Mesendoderm (in vitro differentiated cells): ENCODE measurements at regions not wholly inside any gene's neighbourhood (a gene's known extent, or its start where the extent isn't known, plus 50 kb on each side); places are given as distances from the start of the nearest gene placed in this dataset.

Source experiments
- DNase-seq: peaks from one replicate; pipeline ENCODE4 v3.0.0; 2013
- H2AK5ac ChIP-seq: 2 replicates; pipeline ENCODE4 v1.6.1; 2013; ENCODE audit warnings: low read length, inconsistent platforms
- H2BK120ac ChIP-seq: 2 replicates; pipeline ENCODE4 v1.6.1; 2013; ENCODE audit warnings: low read depth, mild to moderate bottlenecking, low read length, moderate library complexity, mixed read lengths
- H2BK15ac ChIP-seq: replicated peaks from 2 replicates; pipeline ENCODE4 v1.6.1; 2013; ENCODE audit warnings: low read depth, mild to moderate bottlenecking, moderate library complexity
- H2BK5ac ChIP-seq: 2 replicates; pipeline ENCODE4 v1.6.1; 2013; ENCODE audit warnings: low read length, inconsistent platforms
- H3K18ac ChIP-seq: 2 replicates; pipeline ENCODE4 v1.6.1; 2013; ENCODE audit warnings: mild to moderate bottlenecking, low read length, mixed read lengths
- H3K23ac ChIP-seq: one replicate; pipeline ENCODE4 v1.6.1; 2013; ENCODE audit warnings: low read length
- H3K27ac ChIP-seq: 2 replicates; pipeline ENCODE4 v1.5.1; 2013; ENCODE audit warnings: low read depth, mild to moderate bottlenecking, inconsistent platforms, low read length, moderate library complexity
- H3K27me3 ChIP-seq: 2 replicates; pipeline ENCODE4 v1.6.1; 2013; ENCODE audit warnings: low read length, control low read depth, mild to moderate bottlenecking, inconsistent platforms; ENCODE audit not compliant: insufficient read depth, poor library complexity
- H3K36me3 ChIP-seq: 2 replicates; pipeline ENCODE4 v1.6.1; 2013; ENCODE audit warnings: low read length, inconsistent platforms; ENCODE audit not compliant: control insufficient read depth, insufficient read depth
- H3K4ac ChIP-seq: one replicate; pipeline ENCODE4 v1.6.1; 2013; ENCODE audit warnings: low read depth, mild to moderate bottlenecking, low read length, moderate library complexity
- H3K4me1 ChIP-seq: 2 replicates; pipeline ENCODE4 v1.6.1; 2013; ENCODE audit warnings: low read depth, low read length, inconsistent platforms; ENCODE audit not compliant: control insufficient read depth
- H3K4me2 ChIP-seq: 2 replicates; pipeline ENCODE4 v1.6.1; 2013; ENCODE audit warnings: low read length
- H3K4me3 ChIP-seq: 2 replicates; pipeline ENCODE4 v1.5.1; 2013; ENCODE audit warnings: mild to moderate bottlenecking, low read length
- H3K56ac ChIP-seq: one replicate; pipeline ENCODE4 v1.6.1; 2013; ENCODE audit warnings: low read length
- H3K79me1 ChIP-seq: 2 replicates; pipeline ENCODE4 v1.6.1; 2013; ENCODE audit warnings: low read length, inconsistent platforms
- H3K79me2 ChIP-seq: 2 replicates; pipeline ENCODE4 v1.6.1; 2013; ENCODE audit warnings: mild to moderate bottlenecking, low read length; ENCODE audit not compliant: control insufficient read depth, insufficient read depth
- H3K9ac ChIP-seq: 2 replicates; pipeline ENCODE4 v1.6.1; 2013; ENCODE audit warnings: low read length, inconsistent platforms
- H4K5ac ChIP-seq: one replicate; pipeline ENCODE4 v1.6.1; 2013; ENCODE audit warnings: low read length
- H4K8ac ChIP-seq: one replicate; pipeline ENCODE4 v1.6.1; 2013; ENCODE audit warnings: low read depth, mild to moderate bottlenecking, control low read depth, low read length, moderate library complexity
- WGBS: extraction: QIAGEN DNeasy Blood & Tissue Kit; methylation state at CpG from one replicate; pipeline ENCODE4 v1.1.7; 2013; ENCODE audit warnings: low lambda C conversion rate, missing lambda C conversion rate; ENCODE audit not compliant: insufficient coverage; ENCODE audit errors: extremely low coverage; 5-methylcytosine and 5-hydroxymethylcytosine counted together

GRCh38 chr12:111111681-111112080 lies 191.3 kb upstream of the MYL2 start:
- Histone ChIP-seq H3K27me3 (no peaks in the 10 kb centered on the region), H2AK5ac (no peak overlapping the region), H3K4me2 (no peak overlapping the region), H3K79me1 (no peaks in the 10 kb centered on the region), H4K8ac (no peak overlapping the region), H2BK5ac (no peak overlapping the region), H2BK15ac (no peak overlapping the region), H4K5ac (no peak overlapping the region), H3K4me1 (no peaks in the 10 kb centered on the region), H3K4ac (no peak overlapping the region), H2BK120ac (no peak overlapping the region), H3K18ac (no peak overlapping the region), H3K36me3 (no peaks in the 10 kb centered on the region), H3K4me3 (no peak overlapping the region), H3K9ac (no peak overlapping the region), H3K23ac (no peak overlapping the region), H3K56ac (no peak overlapping the region), H3K79me2 (no peaks in the 10 kb centered on the region), H3K27ac (no peak overlapping the region)
- DNase-seq: no peak
- no CpG with 5 or more reads among the region's 4 CpGs for WGBS

- WGBS: no CpG with 5 or more reads among the region's 5 CpGs
- H3K79me2 ChIP-seq: no peaks in the 10 kb centered on the region
- no peaks in the 10 kb centered on the region for H3K4me1 ChIP-seq
Observed at GRCh38 chr12:111110556-111110955, 190.2 kb upstream of the MYL2 start.

DNA sequence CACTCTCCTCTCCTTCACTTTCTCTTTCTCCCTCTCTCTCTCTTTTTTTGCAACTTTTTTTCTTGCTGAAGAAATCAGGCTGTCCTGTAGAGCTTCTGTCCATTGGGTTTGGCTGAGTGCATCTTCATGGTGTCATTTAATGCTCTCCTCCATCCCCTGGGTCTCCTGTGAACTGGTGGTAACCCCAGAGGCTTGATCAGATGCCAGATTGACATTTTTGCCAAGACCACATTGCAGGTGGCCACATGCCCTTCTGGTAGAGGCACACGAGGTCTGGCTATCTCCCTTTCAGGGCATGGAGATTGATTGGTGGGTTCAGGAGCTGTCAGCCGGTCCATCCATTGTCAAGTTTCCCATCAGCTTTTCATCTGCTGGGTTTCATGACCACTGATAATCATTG lies 188.3 kb upstream of the MYL2 start:
- Histone ChIP-seq H4K5ac (no peak overlapping the region), H3K27ac (no peak overlapping the region), H3K4me2 (no peak overlapping the region), H2BK5ac (no peak overlapping the region), H3K79me2 (no peaks in the 10 kb centered on the region), H3K23ac (no peak overlapping the region), H4K8ac (no peak overlapping the region), H3K4me3 (no peak overlapping the region), H3K79me1 (no peaks in the 10 kb centered on the region), H3K9ac (no peak overlapping the region), H2BK120ac (no peak overlapping the region), H3K27me3 (no peaks in the 10 kb centered on the region), H3K18ac (no peak overlapping the region), H3K4me1 (no peaks in the 10 kb centered on the region), H3K56ac (no peak overlapping the region), H3K4ac (no peak overlapping the region), H2AK5ac (no peak overlapping the region), H2BK15ac (no peak overlapping the region), H3K36me3 (no peaks in the 10 kb centered on the region)
- no CpG with 5 or more reads among the region's 2 CpGs for WGBS
- DNase-seq: no peak

More at GRCh38 chr12:111110556-111110955, 190.2 kb upstream of the MYL2 start:
- Histone ChIP-seq H2BK15ac (no peak overlapping the region), H3K9ac (no peak overlapping the region), H3K27me3 (no peaks in the 10 kb centered on the region), H3K18ac (no peak overlapping the region), H3K79me1 (no peaks in the 10 kb centered on the region), H4K8ac (no peak overlapping the region), H3K36me3 (no peaks in the 10 kb centered on the region), H2BK120ac (no peak overlapping the region), H2BK5ac (no peak overlapping the region), H3K4ac (no peak overlapping the region), H3K23ac (no peak overlapping the region), H4K5ac (no peak overlapping the region), H3K27ac (no peak overlapping the region), H3K56ac (no peak overlapping the region), H2AK5ac (no peak overlapping the region), H3K4me2 (no peak overlapping the region), H3K4me3 (no peak overlapping the region)
- DNase-seq: no peak

- no peak overlapping the region for H2AK5ac ChIP-seq
- H3K27ac ChIP-seq: no peak overlapping the region
- no CpG with 5 or more reads among the region's 6 CpGs for WGBS
- no peak overlapping the region for H3K4me3 ChIP-seq
- no peak overlapping the region for H3K23ac ChIP-seq
- no peak overlapping the region for H3K4me2 ChIP-seq
- no peaks in the 10 kb centered on the region for H3K4me1 ChIP-seq
- H3K4ac ChIP-seq: no peak overlapping the region
- H3K27me3 ChIP-seq: no peaks in the 10 kb centered on the region
- no peak overlapping the region for H4K5ac ChIP-seq
- H3K79me1 ChIP-seq: no peaks in the 10 kb centered on the region
- no peak overlapping the region for H2BK5ac ChIP-seq
- H3K9ac ChIP-seq: no peak overlapping the region
- H4K8ac ChIP-seq: no peak overlapping the region
- DNase-seq: no peak
- no peak overlapping the region for H2BK120ac ChIP-seq
- no peak overlapping the region for H3K18ac ChIP-seq
- H3K36me3 ChIP-seq: no peaks in the 10 kb centered on the region
- no peaks in the 10 kb centered on the region for H3K79me2 ChIP-seq
- H2BK15ac ChIP-seq: no peak overlapping the region
- H3K56ac ChIP-seq: no peak overlapping the region
Observed at GRCh38 chr12:111107392-111108178, 187.2 kb upstream of the MYL2 start.

DNA sequence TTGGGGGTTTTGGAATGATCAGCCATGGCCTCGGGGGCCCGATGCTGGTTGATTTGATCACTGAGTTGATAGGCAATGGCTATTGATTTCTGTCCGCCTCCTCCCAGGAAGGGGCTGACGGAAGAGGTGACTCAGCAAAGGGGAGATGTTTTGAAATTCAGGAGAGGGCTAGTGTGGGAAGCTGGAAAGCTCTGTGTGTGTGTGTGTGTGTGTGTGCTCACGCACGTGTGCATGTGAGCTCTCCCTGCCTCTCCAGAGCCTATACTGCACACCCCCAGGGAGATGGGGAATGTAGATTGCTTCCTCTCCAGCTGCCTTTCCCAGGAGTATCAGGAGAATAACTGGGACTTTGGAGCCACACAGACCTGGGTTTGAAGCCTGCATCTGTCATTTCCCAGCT lies 184.9 kb upstream of the MYL2 start:
- no peaks in the 10 kb centered on the region for H3K4me1 ChIP-seq
- no peak overlapping the region for H2BK5ac ChIP-seq
- H2BK120ac ChIP-seq: no peak overlapping the region
- WGBS: no CpG with 5 or more reads among the region's 6 CpGs
- H3K79me1 ChIP-seq: no peaks in the 10 kb centered on the region
- no peak overlapping the region for H3K4ac ChIP-seq
- H3K9ac ChIP-seq: no peak overlapping the region
- H2BK15ac ChIP-seq: no peak overlapping the region
- H3K18ac ChIP-seq: no peak overlapping the region
- no peak overlapping the region for H2AK5ac ChIP-seq
- no peaks in the 10 kb centered on the region for H3K36me3 ChIP-seq
- H3K27me3 ChIP-seq: no peaks in the 10 kb centered on the region
- no peak overlapping the region for H3K4me3 ChIP-seq
- no peak overlapping the region for H3K4me2 ChIP-seq
- H3K79me2 ChIP-seq: no peaks in the 10 kb centered on the region
- H3K56ac ChIP-seq: no peak overlapping the region
- H4K5ac ChIP-seq: no peak overlapping the region
- H3K23ac ChIP-seq: no peak overlapping the region
- H3K27ac ChIP-seq: no peak overlapping the region
- DNase-seq: peak; percentile 52
- no peak overlapping the region for H4K8ac ChIP-seq

DNA sequence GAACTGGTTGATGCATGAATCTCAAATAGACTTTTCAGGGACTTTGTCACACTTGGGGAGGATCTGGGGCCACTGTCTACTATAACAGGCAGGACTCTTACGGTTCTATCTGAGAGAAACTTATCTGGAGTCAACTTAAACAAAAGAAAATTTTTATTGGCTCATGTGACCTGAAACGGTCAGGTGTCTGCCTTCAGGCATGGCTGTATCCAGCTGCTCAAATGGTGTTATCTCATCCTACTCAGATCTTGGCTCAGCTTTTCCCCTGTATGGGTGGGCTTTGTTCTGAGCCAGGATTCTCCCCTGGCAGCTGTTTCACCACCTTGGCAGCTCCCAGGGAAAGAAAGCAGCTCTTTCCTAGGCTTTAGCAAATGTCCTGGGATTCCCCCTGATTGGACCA lies 183.2 kb upstream of the MYL2 start:
- H3K4ac ChIP-seq: no peak overlapping the region
- H3K56ac ChIP-seq: no peak overlapping the region
- no peaks in the 10 kb centered on the region for H3K36me3 ChIP-seq
- H3K18ac ChIP-seq: no peak overlapping the region
- H2BK120ac ChIP-seq: no peak overlapping the region
- no peaks in the 10 kb centered on the region for H3K4me1 ChIP-seq
- H3K9ac ChIP-seq: no peak overlapping the region
- no peaks in the 10 kb centered on the region for H3K27me3 ChIP-seq
- no peak overlapping the region for H3K27ac ChIP-seq
- H3K79me1 ChIP-seq: no peaks in the 10 kb centered on the region
- H4K8ac ChIP-seq: no peak overlapping the region
- no peak overlapping the region for H3K4me3 ChIP-seq
- no peak overlapping the region for H2BK15ac ChIP-seq
- no peak overlapping the region for H3K23ac ChIP-seq
- no peak overlapping the region for H3K4me2 ChIP-seq
- no peak overlapping the region for H2AK5ac ChIP-seq
- H3K79me2 ChIP-seq: no peaks in the 10 kb centered on the region
- no peak overlapping the region for H2BK5ac ChIP-seq
- no CpG with 5 or more reads among the region's 2 CpGs for WGBS
- no peak for DNase-seq
- H4K5ac ChIP-seq: no peak overlapping the region
